Psoas muscle (tissue), 7 donors: ENCODE measurements at regions not wholly inside any gene's neighbourhood (a gene's known extent, or its start where the extent isn't known, plus 50 kb on each side); places are given as distances from the start of the nearest gene placed in this dataset.
"Not testable (repeated sequence)": the region's sequence is repeated elsewhere in the genome, so short reads cannot be mapped to it uniquely, and the experiment has no call there.

Experiments
- ATAC-seq, 4 donors: fragments of 200-7000 bp; cut with Tn5 transposase; one replicate each; pipeline ENCODE4 v1.9.1; 2020; ENCODE audit warnings: moderate library complexity in 3 of 4, mild to moderate bottlenecking in 2 of 4
- DNase-seq, 2 donors: peaks; one replicate each; pipeline ENCODE4 v3.0.0-alpha.2; 2020
- H3K27ac ChIP-seq: fragments of 200-600 bp; one replicate; pipeline ENCODE4 v1.8.0; 2022
- H3K27me3 ChIP-seq, 3 donors: fragments of 200-600 bp in 1 of 3; one replicate each; pipeline versions ENCODE4 v1.6.1 to v1.8.0; 2013 to 2022; ENCODE audit warnings: low read length in 2 of 3, mild to moderate bottlenecking in 2 of 3, moderate library complexity in 1 of 3; ENCODE audit not compliant: insufficient read depth in 3 of 3
- H3K36me3 ChIP-seq, 2 donors: fragments of 200-600 bp in 1 of 2; one replicate each; pipeline versions ENCODE4 v1.6.1 to v1.8.0; 2013 to 2022; ENCODE audit warnings: low read depth in 1 of 2, mild to moderate bottlenecking in 1 of 2, moderate library complexity in 1 of 2; ENCODE audit not compliant: insufficient read depth in 1 of 2
- H3K4me1 ChIP-seq: fragments of 200-600 bp; one replicate; pipeline ENCODE4 v1.8.0; 2022
- H3K4me3 ChIP-seq: fragments of 200-600 bp; one replicate; pipeline ENCODE4 v1.8.0; 2022; ENCODE audit warnings: mild to moderate bottlenecking
- H3K9me3 ChIP-seq: fragments of 200-600 bp; one replicate; pipeline ENCODE4 v1.8.0; 2022
- WGBS, 3 donors: extraction: QIAGEN DNeasy Blood & Tissue Kit; methylation state at CpG; one replicate each; pipeline versions ENCODE4 v1.1.6 to v1.1.7; 2013; 5-methylcytosine and 5-hydroxymethylcytosine counted together
- intact Hi-C, 2 donors: fragments of 100-400 bp; cut with DNase I; formaldehyde crosslinking; loops; one replicate each; pipeline versions ENCODE4 v1.11.0 to v1.14.2; 2022
- TF ChIP-seq, protein P1 (sequence below): fragments of 200-600 bp; IDR thresholded peaks from one replicate; pipeline ENCODE4 v1.8.0; 2022; ENCODE audit warnings: antibody characterized with exemption
- donor health status: healthy with polysubstance abuse.
- donor health status: DM: no; HTN: no; CAD: no; lungs with moderate emphysema.
- donor health status: Bipolar disorder and iron deficiency.
- donor health status: healthy.
- donor health status: DM: yes; HTN: yes; CAD: no.
- donor health status: DM: no; HTN: no; CAD: no.
- donor health status: DM: yes; HTN: yes; CAD: no.

DNA sequence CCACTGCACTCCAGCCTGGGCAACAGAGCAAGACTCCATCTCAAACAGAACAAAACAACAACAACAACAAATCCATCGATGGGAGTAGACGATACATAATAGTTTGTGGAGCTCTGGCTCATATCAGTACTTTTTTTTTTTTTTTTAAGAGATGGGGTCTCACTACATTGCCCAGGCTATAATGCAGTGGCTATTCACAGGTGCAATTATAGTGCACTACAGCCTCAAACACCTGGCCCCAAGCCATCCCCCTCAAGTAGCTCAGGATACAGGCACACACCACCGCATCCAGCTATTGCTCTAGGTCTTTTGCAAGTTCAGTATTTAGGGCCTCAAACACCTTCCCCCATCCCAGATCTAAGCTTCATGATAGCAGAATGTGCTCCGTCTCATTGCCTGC, 110.6 kb downstream of the KATNIP start:
- intact Hi-C loops, result no loop called here
- no peak for DNase-seq
- ATAC-seq, result no peak
- TF ChIP-seq, protein P1, sequence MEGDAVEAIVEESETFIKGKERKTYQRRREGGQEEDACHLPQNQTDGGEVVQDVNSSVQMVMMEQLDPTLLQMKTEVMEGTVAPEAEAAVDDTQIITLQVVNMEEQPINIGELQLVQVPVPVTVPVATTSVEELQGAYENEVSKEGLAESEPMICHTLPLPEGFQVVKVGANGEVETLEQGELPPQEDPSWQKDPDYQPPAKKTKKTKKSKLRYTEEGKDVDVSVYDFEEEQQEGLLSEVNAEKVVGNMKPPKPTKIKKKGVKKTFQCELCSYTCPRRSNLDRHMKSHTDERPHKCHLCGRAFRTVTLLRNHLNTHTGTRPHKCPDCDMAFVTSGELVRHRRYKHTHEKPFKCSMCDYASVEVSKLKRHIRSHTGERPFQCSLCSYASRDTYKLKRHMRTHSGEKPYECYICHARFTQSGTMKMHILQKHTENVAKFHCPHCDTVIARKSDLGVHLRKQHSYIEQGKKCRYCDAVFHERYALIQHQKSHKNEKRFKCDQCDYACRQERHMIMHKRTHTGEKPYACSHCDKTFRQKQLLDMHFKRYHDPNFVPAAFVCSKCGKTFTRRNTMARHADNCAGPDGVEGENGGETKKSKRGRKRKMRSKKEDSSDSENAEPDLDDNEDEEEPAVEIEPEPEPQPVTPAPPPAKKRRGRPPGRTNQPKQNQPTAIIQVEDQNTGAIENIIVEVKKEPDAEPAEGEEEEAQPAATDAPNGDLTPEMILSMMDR, result no peak
- no peaks in the 10 kb centered on the region for H3K9me3 ChIP-seq
- no peaks in the 10 kb centered on the region for H3K4me1 ChIP-seq
- 95 to 99% (median 97%) methylated on average over 4 of the region's 4 CpGs for WGBS, 3 donors
- no peak overlapping the region for H3K4me3 ChIP-seq
- no peak overlapping the region for H3K27ac ChIP-seq
- no peaks in the 10 kb centered on the region for H3K36me3 ChIP-seq
- H3K27me3 ChIP-seq, result no peaks in the 10 kb centered on the region

DNA sequence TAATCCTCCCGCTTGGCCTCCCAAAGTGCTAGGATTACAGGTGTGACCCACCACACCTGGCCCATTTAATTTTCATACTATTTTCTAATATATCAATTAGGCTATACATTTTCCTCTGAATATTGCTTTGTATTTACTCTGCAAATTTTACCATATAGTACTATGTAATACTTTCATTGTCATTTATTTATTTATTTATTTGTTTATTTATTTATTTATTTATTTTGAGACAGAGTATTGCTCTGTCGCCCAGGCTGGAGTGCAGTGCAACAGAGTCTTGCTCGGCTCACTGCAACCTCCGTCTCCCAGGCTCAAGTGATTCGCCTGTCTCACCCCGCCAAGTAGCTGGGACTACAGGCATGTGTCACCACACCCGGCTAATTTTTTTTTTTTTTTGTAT, 113.3 kb downstream of the KATNIP start:
- WGBS, 3 donors, result 97 to 100% (median 100%) methylated on average over 7 of the region's 7 CpGs
- intact Hi-C loops, result not testable (repeated sequence)

DNA sequence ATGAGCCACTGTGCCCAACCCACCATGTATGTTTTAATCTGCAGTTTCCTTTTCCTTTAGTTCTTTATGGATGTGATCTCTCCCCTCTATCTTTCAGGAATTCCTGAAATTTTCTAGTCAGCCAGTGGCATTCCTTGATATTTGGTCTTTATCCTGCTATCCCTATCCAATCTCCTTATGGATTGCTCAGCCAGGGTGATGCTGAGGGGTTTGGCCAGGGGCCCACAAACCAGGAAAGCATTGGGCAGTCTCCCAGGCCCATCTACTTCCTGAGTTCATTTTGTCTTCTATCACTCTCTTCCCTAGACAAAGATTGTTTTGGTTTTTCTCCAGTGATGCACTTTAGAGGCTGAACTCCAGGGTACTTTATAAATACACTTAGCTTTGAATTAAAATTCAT, 115.9 kb downstream of the KATNIP start:
- Histone ChIP-seq H3K27ac (no peak overlapping the region), H3K4me1 (no peaks in the 10 kb centered on the region), H3K27me3 (no peaks in the 10 kb centered on the region), H3K36me3 (no peaks in the 10 kb centered on the region), H3K4me3 (no peak overlapping the region), H3K9me3 (no peaks in the 10 kb centered on the region)
- TF ChIP-seq, protein P1, result no peak
- DNase-seq (no peak), ATAC-seq (no peak)
- intact Hi-C loops, result no loop called here

More for the DNA sequence above, 113.3 kb downstream of the KATNIP start:
- H3K27ac ChIP-seq, H3K36me3 ChIP-seq, H3K4me3 ChIP-seq, DNase-seq, H3K27me3 ChIP-seq, H3K9me3 ChIP-seq, H3K4me1 ChIP-seq, ATAC-seq: not testable (repeated sequence)

DNA sequence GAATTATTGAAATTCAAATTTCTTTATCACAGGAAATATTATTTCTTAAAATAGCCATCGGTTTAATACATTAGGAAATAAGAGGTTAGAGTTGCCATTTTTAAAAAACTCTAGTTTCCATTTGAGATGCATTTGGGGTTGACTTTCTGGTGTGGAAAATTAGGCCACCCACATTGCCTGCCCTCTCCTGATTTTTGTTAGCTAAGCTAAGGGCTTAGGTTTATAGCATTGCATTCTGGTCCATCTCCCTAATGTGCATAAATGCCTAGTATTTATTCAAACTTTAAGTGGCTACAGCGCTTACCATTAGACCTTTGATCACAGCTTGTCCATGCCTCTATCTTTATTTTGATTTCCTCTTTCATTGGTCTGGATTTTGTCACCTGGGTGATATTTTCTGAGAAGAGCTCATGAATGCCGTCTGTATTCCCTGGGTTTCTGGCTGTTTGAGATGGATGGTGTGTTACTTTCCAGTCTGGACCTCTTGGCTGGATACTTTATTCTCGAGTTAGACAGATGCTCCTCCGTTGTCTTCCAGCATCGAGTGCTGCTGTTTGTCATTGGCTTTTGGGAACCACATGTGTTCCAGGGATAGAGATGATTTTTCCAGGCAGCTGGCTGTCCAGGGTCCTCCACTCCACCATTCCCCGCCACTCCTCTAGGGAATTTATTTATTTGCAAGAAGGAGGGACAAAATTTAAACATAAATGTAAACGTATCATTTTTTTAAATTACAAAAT, 120.3 kb downstream of the KATNIP start:
- 56 to 69% (median 57%) methylated on average over 8 of the region's 8 CpGs for WGBS, 3 donors
- TF ChIP-seq, protein P1, result no peak
- no peak overlapping the region for H3K4me3 ChIP-seq
- no peaks in the 10 kb centered on the region for H3K9me3 ChIP-seq
- no peak for DNase-seq
- intact Hi-C loops, result no loop called here
- no peaks in the 10 kb centered on the region for H3K27me3 ChIP-seq
- no peak for ATAC-seq
- H3K36me3 ChIP-seq, result no peaks in the 10 kb centered on the region
- H3K27ac ChIP-seq, result no peak overlapping the region
- no peaks in the 10 kb centered on the region for H3K4me1 ChIP-seq

DNA sequence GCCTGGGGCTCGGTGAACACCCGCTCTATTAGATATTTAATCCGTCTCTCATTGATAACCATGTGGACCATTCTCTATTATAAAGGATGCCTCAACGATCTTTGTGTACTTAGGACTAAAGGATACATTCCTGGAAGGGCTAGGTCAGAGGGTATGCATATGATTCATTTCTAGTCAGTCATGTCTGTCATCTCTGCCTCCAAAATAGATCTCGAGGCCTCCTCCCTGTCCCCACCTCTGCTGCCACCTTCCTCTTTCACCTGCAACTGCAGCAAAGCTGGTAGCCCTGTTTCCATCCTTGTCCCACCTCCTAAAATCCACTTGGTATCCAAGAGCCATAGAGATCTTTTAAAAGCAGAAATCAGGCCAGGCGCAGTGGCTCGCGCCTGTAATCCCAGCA, 121.5 kb downstream of the KATNIP start:
- ATAC-seq (no peak), DNase-seq (no peak)
- Histone ChIP-seq H3K9me3 (no peaks in the 10 kb centered on the region), H3K27me3 (no peaks in the 10 kb centered on the region), H3K4me3 (no peak overlapping the region), H3K4me1 (no peaks in the 10 kb centered on the region), H3K27ac (no peak overlapping the region), H3K36me3 (no peaks in the 10 kb centered on the region)
- TF ChIP-seq, protein P1, result no peak
- WGBS, 3 donors, result 94 to 96% (median 95%) methylated on average over 8 of the region's 8 CpGs
- intact Hi-C loops, result no loop called here
